Peyer's patch (tissue), 4 donors: ENCODE measurements at regions not wholly inside any gene's neighbourhood (a gene's known extent, or its start where the extent isn't known, plus 50 kb on each side); places are given as distances from the start of the nearest gene placed in this dataset.

Experiments
- POLR2A ChIP-seq, 2 donors: fragments of 450-650 bp; IDR thresholded peaks; one replicate each; pipeline ENCODE4 v1.5.1; 2017; ENCODE audit warnings: antibody characterized with exemption in 2 of 2, mild to moderate bottlenecking in 2 of 2, moderate library complexity in 2 of 2
- TF ChIP-seq, protein P1 (sequence below), 6 experiments: fragments of 450-650 bp in 4 of 6; fragments of 200-600 bp in 2 of 6; sonication (generic) in 1 of 6; IDR thresholded peaks; one replicate each; pipeline ENCODE4 v1.5.1; 2017 to 2019; ENCODE audit warnings: antibody characterized with exemption in 6 of 6, mild to moderate bottlenecking in 3 of 6, moderate library complexity in 1 of 6

DNA sequence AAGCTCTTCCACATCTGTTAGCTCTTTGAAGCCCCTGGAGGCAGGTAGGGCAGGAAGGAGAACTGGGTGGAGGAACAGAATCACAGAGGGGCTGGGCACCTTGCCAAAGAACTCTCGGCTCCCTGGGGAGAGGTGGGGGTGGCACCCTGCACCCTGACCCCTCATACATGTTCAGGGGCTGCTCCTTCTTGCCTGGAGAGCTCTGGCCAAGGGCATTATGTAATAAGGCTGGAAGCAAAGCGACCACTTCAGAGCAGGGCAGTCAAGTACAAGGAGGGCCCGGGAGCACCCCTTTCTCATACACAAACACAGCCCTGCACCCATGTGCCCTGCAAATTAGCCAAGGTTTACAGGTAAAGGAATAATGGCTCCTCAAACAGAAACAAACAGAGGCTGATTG is 351.9 kb upstream of the TSHZ3 start:
- TF ChIP-seq, protein P1, sequence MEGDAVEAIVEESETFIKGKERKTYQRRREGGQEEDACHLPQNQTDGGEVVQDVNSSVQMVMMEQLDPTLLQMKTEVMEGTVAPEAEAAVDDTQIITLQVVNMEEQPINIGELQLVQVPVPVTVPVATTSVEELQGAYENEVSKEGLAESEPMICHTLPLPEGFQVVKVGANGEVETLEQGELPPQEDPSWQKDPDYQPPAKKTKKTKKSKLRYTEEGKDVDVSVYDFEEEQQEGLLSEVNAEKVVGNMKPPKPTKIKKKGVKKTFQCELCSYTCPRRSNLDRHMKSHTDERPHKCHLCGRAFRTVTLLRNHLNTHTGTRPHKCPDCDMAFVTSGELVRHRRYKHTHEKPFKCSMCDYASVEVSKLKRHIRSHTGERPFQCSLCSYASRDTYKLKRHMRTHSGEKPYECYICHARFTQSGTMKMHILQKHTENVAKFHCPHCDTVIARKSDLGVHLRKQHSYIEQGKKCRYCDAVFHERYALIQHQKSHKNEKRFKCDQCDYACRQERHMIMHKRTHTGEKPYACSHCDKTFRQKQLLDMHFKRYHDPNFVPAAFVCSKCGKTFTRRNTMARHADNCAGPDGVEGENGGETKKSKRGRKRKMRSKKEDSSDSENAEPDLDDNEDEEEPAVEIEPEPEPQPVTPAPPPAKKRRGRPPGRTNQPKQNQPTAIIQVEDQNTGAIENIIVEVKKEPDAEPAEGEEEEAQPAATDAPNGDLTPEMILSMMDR (IDR thresholded peaks at IDR 0.05), result no peak
- TF ChIP-seq POLR2A (IDR thresholded peaks at IDR 0.05), result no peak
